ENCODE measurements at regions not wholly inside any gene's neighbourhood (a gene's known extent, or its start where the extent isn't known, plus 50 kb on each side); places are given as distances from the start of the nearest gene placed in this dataset.

DNA sequence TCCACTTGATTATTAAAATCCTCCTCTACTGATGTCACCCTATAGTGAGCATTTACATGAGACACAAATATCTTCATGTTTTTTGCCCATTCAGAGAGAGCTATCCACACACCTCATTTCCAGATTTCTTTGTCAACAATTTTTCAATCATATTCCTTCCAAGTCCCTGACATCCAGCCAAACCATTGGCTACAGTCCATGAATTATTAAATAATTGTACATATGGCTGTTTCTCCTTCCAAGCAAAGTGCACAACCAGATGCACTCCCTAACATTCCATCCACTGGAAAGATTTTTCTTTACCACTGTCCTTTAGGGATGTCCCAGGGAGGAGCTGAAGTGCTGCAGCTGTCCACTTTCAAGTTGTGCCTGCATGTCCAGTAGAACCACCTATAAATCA lies 328.0 kb upstream of the MDFIC2 start:
- Histone ChIP-seq H3K27ac (no peak overlapping the region), H3K9me3 (no peaks in the 10 kb centered on the region), H3K27me3 (no peaks in the 10 kb centered on the region), H3K36me3 (no peaks in the 10 kb centered on the region), H3K4me1 (peaks cover 0 to under 1% (median 0%) of the 10 kb centered on the region in 4 donors), H3K4me3 (no peak overlapping the region)
- DNase-seq = no peak
- intact Hi-C loops (cut with DNase I) = no loop called here
- TF ChIP-seq, protein P1, sequence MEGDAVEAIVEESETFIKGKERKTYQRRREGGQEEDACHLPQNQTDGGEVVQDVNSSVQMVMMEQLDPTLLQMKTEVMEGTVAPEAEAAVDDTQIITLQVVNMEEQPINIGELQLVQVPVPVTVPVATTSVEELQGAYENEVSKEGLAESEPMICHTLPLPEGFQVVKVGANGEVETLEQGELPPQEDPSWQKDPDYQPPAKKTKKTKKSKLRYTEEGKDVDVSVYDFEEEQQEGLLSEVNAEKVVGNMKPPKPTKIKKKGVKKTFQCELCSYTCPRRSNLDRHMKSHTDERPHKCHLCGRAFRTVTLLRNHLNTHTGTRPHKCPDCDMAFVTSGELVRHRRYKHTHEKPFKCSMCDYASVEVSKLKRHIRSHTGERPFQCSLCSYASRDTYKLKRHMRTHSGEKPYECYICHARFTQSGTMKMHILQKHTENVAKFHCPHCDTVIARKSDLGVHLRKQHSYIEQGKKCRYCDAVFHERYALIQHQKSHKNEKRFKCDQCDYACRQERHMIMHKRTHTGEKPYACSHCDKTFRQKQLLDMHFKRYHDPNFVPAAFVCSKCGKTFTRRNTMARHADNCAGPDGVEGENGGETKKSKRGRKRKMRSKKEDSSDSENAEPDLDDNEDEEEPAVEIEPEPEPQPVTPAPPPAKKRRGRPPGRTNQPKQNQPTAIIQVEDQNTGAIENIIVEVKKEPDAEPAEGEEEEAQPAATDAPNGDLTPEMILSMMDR (IDR thresholded peaks at IDR 0.05) = no peak
- TF ChIP-seq POLR2AphosphoS5 (IDR thresholded peaks at IDR 0.05) (no peak), POLR2A (IDR thresholded peaks at IDR 0.05) (no peak), EP300 (IDR thresholded peaks at IDR 0.05) (no peak)

DNA sequence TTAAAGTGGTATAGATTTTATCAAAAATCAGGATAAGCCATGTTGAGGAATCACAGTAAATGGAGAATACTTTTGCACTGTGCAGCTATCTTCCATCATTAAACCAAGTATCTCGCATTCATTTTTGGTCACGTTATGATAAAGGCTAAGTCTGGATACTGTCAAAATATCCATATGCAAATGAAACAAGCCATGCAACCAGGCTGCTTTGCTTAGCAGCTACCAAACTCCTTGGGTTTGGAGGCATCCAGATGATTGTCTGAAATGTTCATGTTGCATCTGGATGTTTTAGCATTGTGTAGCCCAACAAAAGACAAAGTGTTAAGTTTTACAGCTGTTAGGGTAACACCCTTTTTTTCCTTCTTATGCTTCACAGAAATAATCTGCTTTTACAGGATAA lies 322.9 kb upstream of the MDFIC2 start:
- DNase-seq = no peak
- Histone ChIP-seq H3K4me3 (no peak overlapping the region), H3K27me3 (no peaks in the 10 kb centered on the region), H3K4me1 (peaks cover 0 to 4% (median 0%) of the 10 kb centered on the region in 4 donors), H3K36me3 (no peaks in the 10 kb centered on the region), H3K27ac (no peak overlapping the region), H3K9me3 (no peaks in the 10 kb centered on the region)
- TF ChIP-seq POLR2A (IDR thresholded peaks at IDR 0.05) (no peak), EP300 (IDR thresholded peaks at IDR 0.05) (no peak), POLR2AphosphoS5 (IDR thresholded peaks at IDR 0.05) (no peak)
- TF ChIP-seq, protein P1 (IDR thresholded peaks at IDR 0.05) = no peak
- 48 to 63% methylated on average over 2 of the region's 2 CpGs for WGBS, 2 donors
- intact Hi-C loops (cut with DNase I) = no loop called here

DNA sequence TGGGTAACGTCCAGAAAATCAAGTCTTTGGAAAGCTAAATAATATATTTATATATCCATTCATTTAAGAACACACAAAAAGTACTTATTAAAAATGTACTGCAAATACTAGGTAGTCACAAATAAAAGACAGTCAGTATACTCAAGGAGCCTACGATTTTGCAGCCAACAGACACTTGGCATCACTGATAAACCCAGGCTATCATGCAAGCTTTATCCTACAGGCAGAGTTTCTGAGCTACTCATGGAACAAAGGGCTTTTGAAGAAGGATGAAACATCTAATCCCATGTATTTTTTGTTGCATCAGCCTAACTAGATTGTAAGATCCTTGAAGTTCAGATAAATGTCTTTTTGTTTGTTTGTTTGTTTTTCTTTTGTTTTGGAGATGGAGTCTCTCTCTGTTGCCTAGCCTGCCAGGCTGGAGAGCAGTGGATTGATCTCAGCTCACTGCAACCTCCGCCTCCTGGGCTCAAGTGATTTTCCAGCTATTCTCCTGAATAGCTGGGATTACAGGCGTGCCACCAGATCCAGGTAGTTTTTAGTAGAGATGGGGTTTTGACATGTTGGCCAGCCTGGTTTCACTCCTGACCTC lies 319.4 kb upstream of the MDFIC2 start:
- no peaks in the 10 kb centered on the region for H3K9me3 ChIP-seq
- TF ChIP-seq EP300 (IDR thresholded peaks at IDR 0.05) (no peak), POLR2AphosphoS5 (IDR thresholded peaks at IDR 0.05) (no peak), POLR2A (IDR thresholded peaks at IDR 0.05) (no peak)
- TF ChIP-seq, protein P1 (IDR thresholded peaks at IDR 0.05) = no peak
- no peak for DNase-seq
- 66 to 82% methylated on average over 4 of the region's 4 CpGs for WGBS, 2 donors
- H3K4me3 ChIP-seq = no peak overlapping the region
- H3K27ac ChIP-seq = no peak overlapping the region
- peaks cover 0 to 4% (median 0%) of the 10 kb centered on the region in 4 donors for H3K4me1 ChIP-seq
- intact Hi-C loops (cut with DNase I) = no loop called here
- H3K27me3 ChIP-seq = no peaks in the 10 kb centered on the region
- no peaks in the 10 kb centered on the region for H3K36me3 ChIP-seq

DNA sequence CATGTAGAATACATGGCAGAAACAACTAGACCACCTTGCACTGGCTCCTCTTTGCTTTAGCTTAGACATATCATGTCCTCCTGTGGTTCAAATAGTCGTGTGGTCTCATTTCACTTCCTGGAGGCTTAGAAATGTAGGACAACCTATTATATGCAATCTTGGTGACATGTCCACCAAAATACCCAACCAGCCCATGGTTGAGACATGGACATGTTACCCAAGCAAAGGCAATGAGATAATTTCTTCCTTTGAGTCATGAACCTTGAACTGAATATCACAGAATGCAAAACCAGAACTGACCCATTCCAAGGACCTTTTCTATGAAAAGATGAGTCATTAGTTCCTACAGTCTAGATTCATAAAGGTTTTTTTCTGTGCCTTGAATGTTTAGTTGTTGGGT lies 309.0 kb upstream of the MDFIC2 start:
- no peaks in the 10 kb centered on the region for H3K36me3 ChIP-seq
- DNase-seq = no peak
- intact Hi-C loops (cut with DNase I) = no loop called here
- H3K9me3 ChIP-seq = no peaks in the 10 kb centered on the region
- TF ChIP-seq EP300 (IDR thresholded peaks at IDR 0.05) (no peak), POLR2A (IDR thresholded peaks at IDR 0.05) (no peak), POLR2AphosphoS5 (IDR thresholded peaks at IDR 0.05) (no peak)
- TF ChIP-seq, protein P1 (IDR thresholded peaks at IDR 0.05) = no peak
- no peak overlapping the region for H3K27ac ChIP-seq
- no peak overlapping the region for H3K4me3 ChIP-seq
- H3K27me3 ChIP-seq = no peaks in the 10 kb centered on the region
- H3K4me1 ChIP-seq = no peaks in the 10 kb centered on the region
- WGBS, 2 donors = 72 to 89% methylated on average over 1 of the region's 1 CpG

DNA sequence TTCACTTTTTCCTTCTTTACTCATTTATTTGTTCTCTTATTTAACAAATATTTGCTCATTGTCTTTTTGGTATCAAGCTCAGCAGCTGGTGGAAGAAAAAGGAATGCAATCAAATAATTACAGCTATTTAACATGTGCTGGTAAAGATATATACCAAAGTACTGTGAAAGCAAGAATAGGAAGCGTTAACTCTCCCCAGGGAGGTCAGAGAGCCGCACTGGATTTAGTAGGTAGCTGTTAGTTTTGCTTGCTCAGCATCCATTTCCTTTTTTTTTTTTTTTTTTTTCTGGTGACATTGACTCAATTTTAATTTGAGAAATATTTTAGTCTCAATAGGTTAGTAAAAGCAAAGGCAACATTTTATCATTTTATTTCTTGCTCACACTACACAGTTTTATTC lies 308.5 kb upstream of the MDFIC2 start:
- WGBS, 2 donors = 58 to 84% methylated on average over 2 of the region's 2 CpGs
- Histone ChIP-seq H3K36me3 (no peaks in the 10 kb centered on the region), H3K4me1 (no peaks in the 10 kb centered on the region), H3K27ac (no peak overlapping the region), H3K27me3 (no peaks in the 10 kb centered on the region), H3K4me3 (no peak overlapping the region), H3K9me3 (no peaks in the 10 kb centered on the region)
- no peak for DNase-seq
- TF ChIP-seq POLR2AphosphoS5 (IDR thresholded peaks at IDR 0.05) (no peak), EP300 (IDR thresholded peaks at IDR 0.05) (no peak), POLR2A (IDR thresholded peaks at IDR 0.05) (no peak)
- TF ChIP-seq, protein P1 (IDR thresholded peaks at IDR 0.05) = no peak
- intact Hi-C loops (cut with DNase I) = no loop called here

All from sigmoid colon (tissue), 6 donors.